Osteocyte (in vitro differentiated cells): ENCODE measurements at regions not wholly inside any gene's neighbourhood (a gene's known extent, or its start where the extent isn't known, plus 50 kb on each side); places are given as distances from the start of the nearest gene placed in this dataset.

Source experiments
- DNase-seq: peaks from one replicate; pipeline ENCODE4 v3.0.0; 2021; ENCODE audit warnings: mixed read lengths; ENCODE audit not compliant: unreplicated experiment; ENCODE audit errors: extremely low spot score
- H3K27ac Mint-ChIP-seq: one replicate; pipeline ENCODE4 v1.8.0; 2021; ENCODE audit warnings: mild to moderate bottlenecking, mixed read lengths; ENCODE audit not compliant: unreplicated experiment
- H3K27me3 Mint-ChIP-seq: one replicate; pipeline ENCODE4 v1.8.0; 2021; ENCODE audit warnings: mixed read lengths; ENCODE audit not compliant: unreplicated experiment
- H3K36me3 Mint-ChIP-seq: one replicate; pipeline ENCODE4 v1.8.0; 2021; ENCODE audit warnings: mixed read lengths; ENCODE audit not compliant: unreplicated experiment
- H3K4me1 Mint-ChIP-seq: one replicate; pipeline ENCODE4 v1.8.0; 2021; ENCODE audit warnings: mixed read lengths; ENCODE audit not compliant: unreplicated experiment
- H3K4me3 Mint-ChIP-seq: one replicate; pipeline ENCODE4 v1.8.0; 2021; ENCODE audit warnings: mild to moderate bottlenecking, moderate library complexity, mixed read lengths; ENCODE audit not compliant: unreplicated experiment
- H3K9me3 Mint-ChIP-seq: one replicate; pipeline ENCODE4 v1.8.0; 2021; ENCODE audit warnings: mixed read lengths; ENCODE audit not compliant: unreplicated experiment
- CTCF ChIP-seq: fragments of 200-600 bp; sonication (generic); IDR thresholded peaks from 2 replicates; pipeline ENCODE4 v1.5.0; 2021; ENCODE audit warnings: antibody characterized with exemption, mild to moderate bottlenecking, moderate library complexity

- DNase-seq, result no peak
- no peaks in the 10 kb centered on the region for H3K4me1 Mint-ChIP-seq
- H3K9me3 Mint-ChIP-seq, result peaks cover 12% of the 10 kb centered on the region
- no peak for TF ChIP-seq CTCF
- H3K27ac Mint-ChIP-seq, result no peak overlapping the region
- H3K27me3 Mint-ChIP-seq, result no peaks in the 10 kb centered on the region
- no peaks in the 10 kb centered on the region for H3K36me3 Mint-ChIP-seq
- no peak overlapping the region for H3K4me3 Mint-ChIP-seq
These were observed 365.9 kb downstream of the ZNF536 start for GRCh38 chr19:30738047-30738446.

GRCh38 chr19:30734669-30735068, 362.5 kb downstream of the ZNF536 start:
- no peak for TF ChIP-seq CTCF
- H3K9me3 Mint-ChIP-seq, result peaks cover 21% of the 10 kb centered on the region
- H3K27ac Mint-ChIP-seq, result no peak overlapping the region
- H3K4me1 Mint-ChIP-seq, result no peaks in the 10 kb centered on the region
- no peaks in the 10 kb centered on the region for H3K36me3 Mint-ChIP-seq
- no peaks in the 10 kb centered on the region for H3K27me3 Mint-ChIP-seq
- H3K4me3 Mint-ChIP-seq, result no peak overlapping the region
- no peak for DNase-seq

GRCh38 chr19:30733826-30734550, 361.8 kb downstream of the ZNF536 start:
- H3K27ac Mint-ChIP-seq, result no peak overlapping the region
- TF ChIP-seq CTCF, result no peak
- no peaks in the 10 kb centered on the region for H3K36me3 Mint-ChIP-seq
- no peaks in the 10 kb centered on the region for H3K4me1 Mint-ChIP-seq
- no peak for DNase-seq
- peaks cover 21% of the 10 kb centered on the region for H3K9me3 Mint-ChIP-seq
- no peaks in the 10 kb centered on the region for H3K27me3 Mint-ChIP-seq
- H3K4me3 Mint-ChIP-seq, result no peak overlapping the region

GRCh38 chr19:30731591-30731990, 359.4 kb downstream of the ZNF536 start:
- H3K9me3 Mint-ChIP-seq, result peaks cover 22% of the 10 kb centered on the region
- H3K27me3 Mint-ChIP-seq, result no peaks in the 10 kb centered on the region
- DNase-seq, result no peak
- H3K4me1 Mint-ChIP-seq, result no peaks in the 10 kb centered on the region
- H3K4me3 Mint-ChIP-seq, result no peak overlapping the region
- no peak for TF ChIP-seq CTCF
- H3K27ac Mint-ChIP-seq, result no peak overlapping the region
- no peaks in the 10 kb centered on the region for H3K36me3 Mint-ChIP-seq

- TF ChIP-seq CTCF, result no peak
- Mint-ChIP-seq H3K4me1 (no peaks in the 10 kb centered on the region), H3K9me3 (peaks cover 18% of the 10 kb centered on the region)
These were observed 357.3 kb downstream of the ZNF536 start for GRCh38 chr19:30729451-30729850.

More at GRCh38 chr19:30729451-30729850, 357.3 kb downstream of the ZNF536 start:
- H3K27me3 Mint-ChIP-seq, result no peaks in the 10 kb centered on the region
- no peak overlapping the region for H3K27ac Mint-ChIP-seq
- H3K36me3 Mint-ChIP-seq, result no peaks in the 10 kb centered on the region
- no peak for DNase-seq
- no peak overlapping the region for H3K4me3 Mint-ChIP-seq
